ENCODE measurements at regions not wholly inside any gene's neighbourhood (a gene's known extent, or its start where the extent isn't known, plus 50 kb on each side); places are given as distances from the start of the nearest gene placed in this dataset.

DNA sequence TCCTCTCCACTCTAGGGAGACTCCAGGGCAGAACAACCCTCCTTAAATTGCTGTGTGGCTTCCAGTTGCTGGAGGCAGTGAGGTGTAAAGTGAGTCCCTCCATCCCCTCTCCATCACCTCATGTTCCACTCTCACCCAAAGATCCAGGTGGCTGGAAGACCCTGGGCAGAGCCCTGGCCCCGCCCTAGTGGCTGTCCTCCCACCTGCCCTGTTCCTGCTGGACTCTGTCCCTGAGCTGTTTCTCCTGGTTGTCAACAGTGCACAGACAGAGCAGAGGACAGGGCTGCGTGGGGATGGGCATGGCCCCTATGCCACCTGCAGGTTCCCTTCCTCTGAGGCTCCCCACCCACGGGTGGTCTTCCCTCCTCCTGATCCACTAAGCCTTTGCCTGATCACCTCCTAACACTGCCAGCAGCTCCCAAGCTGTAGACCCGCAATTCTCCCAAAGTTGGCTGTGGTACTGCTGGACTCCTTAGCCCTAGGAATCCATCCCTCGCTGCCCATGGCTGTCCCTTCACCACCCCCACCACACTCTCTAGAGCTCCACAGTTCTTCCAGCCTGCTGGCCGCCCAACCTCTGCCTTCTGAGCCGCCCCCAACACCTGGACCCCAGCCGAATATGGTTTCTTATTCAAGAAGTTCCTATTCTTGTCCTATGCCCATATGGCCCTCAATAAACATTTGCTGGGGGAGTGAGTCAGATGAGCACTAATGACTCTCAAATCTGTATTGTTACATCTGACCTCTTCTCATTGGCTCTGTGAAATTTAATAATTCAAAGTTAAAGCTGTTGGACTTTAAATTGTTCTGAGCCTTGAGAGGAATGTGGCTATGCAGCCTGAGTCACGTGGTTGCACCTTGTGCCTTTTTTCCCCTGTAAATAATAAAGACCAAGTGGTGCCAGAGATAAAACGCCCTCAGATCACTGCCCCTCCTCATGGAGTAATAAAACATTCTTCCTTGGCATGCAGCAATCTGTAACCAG lies 260.0 kb upstream of the HS6ST1 start:
- DNase-seq (ENCODE audit: low spot score): no peak

DNA sequence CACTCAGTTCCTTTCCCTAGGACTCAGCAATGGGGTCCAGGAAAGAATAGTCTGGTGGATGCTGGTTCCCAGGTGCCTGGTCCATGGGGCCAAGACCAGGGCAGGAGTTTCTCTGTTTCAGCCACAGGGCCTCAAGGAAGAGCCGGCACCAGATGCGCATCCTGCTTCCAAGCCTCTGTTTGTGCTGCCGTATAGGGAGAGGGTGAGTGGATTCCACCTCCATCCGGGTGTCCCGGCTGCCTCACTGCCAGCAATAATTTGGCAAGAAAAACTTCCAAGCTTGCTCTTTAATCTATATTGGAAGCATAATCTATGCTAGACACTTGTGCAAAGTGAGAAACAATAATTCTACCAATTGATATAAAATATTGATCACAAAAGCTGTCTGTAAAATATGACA lies 261.2 kb upstream of the HS6ST1 start:
- no peak for DNase-seq (ENCODE audit: low spot score)

DNA sequence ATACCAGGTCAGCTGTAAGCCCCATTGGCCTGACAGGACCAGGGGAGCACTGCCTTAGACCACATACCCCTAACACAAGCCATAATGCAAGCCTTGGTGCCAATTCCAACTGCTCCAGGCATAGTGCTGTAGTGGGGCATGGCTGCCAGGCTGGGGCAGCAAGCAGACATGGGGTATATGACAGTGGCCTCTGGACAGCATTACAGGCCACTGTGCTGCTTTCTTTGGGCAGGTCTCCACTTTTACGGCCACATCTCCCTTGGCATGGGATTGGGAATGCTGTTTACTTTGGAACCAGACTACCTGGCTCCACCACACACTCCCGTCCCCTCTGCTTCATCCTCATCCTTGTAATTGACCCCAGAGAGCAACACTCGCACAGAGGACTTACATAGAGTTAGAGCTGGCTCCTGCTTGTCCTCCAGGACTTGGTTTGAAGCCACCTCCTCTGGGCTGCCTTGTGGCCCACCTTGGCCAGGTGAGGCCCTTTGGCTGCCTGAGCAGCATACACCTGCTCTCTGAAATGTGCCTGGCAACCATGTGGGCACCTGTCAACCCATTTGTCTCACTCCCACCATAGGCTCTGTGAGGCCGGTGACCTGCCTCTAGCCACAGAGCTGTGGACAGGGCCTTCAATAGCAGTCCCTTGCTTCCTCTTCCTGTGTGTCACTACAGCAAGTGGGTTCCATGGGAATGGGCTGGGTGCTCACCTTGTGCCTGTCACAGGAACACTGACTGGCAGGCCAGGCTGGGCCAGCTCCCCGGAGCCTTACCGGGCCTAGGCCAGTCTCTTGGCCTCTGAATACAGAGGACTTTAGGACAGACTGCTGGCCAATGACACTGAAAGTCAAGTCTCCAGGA lies 262.6 kb upstream of the HS6ST1 start:
- no peak for DNase-seq (ENCODE audit: low spot score)

DNA sequence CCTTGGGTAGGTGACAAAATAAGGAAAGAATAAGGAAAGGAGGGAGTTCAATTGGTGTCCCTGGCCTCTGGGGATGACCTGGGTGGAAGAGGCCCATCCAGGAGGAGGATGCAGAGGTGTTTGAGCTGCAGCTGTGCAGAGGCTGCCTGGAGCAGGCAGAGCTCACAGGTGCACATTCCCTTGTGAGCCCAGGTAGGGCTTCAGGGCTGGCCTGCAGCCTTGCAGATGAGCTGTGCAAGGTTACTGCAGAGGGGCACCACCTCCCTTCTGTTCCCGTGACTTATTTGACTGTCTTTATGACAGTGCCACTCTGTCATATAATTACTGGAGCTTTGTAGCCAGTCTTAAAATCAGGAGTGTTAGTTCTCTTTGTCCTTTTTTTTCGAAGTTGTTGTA lies 263.2 kb upstream of the HS6ST1 start:
- no peak for DNase-seq (ENCODE audit: low spot score)

DNA sequence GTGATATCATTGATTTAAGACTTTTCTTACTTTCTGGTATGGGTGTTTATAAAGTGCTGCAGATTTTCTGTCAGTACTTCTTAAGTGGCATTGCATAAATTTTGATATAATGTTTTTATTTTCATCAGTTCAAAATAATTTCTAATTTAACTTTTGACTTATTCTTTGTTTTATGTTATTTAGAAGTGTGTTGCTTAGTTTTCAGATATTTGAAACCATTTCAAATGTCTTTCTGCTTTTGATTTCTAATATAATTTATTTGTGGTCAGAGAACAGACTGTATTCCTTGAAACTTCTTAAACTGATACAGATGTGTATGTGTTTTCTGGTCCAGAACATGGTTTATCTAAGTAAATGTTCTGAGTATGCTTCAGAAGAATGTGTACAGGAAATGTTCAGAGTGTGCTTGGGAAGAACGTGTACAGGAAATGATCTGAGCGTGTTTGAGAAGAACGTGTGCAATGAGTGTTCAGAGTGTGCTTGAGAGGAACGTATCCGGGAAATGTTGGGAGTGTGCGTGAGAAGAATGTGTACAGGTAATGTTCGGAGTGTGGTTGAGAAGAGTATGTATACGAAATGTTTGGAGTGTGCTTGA lies 265.7 kb upstream of the HS6ST1 start:
- DNase-seq (ENCODE audit: low spot score): no peak

DNA sequence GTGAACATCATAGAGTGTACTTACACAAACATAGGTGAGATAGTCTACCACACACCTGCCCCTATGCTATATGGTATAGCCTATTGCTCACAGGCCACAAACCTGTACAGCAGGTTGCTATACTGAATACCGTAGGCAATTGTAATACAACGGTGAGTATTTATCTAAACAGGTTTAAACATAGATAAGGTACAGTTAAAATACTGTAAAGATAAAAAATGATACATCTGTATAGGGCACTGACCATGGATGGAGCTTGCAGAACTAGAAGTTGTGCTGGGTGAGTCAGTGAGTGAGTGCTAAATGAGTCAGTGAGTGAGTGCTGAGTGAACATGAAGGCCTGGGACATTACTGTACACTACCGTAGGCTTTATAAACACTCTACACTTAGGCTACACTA lies 267.0 kb upstream of the HS6ST1 start:
- DNase-seq (ENCODE audit: low spot score): peak; percentile 49

DNA sequence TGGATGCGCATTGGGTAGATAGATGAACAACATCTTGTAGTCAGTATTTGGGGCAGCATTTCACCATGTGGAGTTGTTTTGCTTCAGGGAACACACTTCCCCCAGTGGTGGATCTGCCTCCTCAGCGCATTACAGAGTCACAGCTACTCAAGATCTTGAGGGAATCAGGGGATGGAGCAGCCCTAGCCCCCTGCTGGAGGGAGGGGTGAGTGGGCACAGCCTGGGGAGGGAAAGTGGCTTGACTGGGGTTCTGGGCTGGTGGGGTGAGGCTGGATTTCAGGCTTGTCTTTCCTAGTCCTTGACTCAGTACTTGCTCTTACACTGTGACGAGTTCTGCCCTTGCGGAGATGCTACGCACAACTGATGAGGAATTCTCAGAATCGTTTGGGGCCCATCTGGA lies 271.0 kb upstream of the HS6ST1 start:
- DNase-seq (ENCODE audit: low spot score): no peak

DNA sequence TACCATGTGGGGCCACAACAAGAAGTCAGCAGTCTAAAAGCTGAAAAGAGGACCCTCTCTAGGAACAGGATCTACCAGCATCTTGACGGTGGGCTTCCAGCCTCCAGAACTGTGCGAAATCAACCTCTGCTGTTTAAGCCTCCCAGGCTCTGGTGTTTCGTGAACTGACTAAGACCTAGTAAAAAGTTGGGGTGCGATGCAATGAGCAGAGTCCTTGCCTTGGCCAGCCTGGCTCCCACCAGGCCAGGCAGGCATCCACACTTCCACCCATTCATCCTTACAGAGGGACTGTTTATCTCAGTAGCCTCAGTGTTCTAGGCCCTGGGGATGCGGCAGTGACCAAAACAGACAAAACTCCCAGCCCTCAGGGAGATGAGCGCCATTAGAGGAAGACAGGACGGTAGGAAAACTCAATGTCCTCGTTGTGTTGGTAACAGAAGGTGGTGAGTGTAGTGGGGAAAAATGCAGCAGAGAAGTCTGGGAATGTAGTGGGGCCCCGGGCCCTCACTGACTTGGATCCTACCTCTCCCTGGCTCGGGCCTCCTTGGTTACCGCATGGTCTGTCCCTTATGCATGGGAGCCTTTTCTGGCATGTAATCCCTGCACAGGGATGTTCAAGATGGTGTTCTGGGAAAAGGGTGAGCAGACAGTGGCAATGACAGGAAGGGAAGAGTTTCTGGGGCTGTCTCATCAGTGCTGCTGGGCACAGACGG lies 271.8 kb upstream of the HS6ST1 start:
- DNase-seq (ENCODE audit: low spot score): no peak

DNA sequence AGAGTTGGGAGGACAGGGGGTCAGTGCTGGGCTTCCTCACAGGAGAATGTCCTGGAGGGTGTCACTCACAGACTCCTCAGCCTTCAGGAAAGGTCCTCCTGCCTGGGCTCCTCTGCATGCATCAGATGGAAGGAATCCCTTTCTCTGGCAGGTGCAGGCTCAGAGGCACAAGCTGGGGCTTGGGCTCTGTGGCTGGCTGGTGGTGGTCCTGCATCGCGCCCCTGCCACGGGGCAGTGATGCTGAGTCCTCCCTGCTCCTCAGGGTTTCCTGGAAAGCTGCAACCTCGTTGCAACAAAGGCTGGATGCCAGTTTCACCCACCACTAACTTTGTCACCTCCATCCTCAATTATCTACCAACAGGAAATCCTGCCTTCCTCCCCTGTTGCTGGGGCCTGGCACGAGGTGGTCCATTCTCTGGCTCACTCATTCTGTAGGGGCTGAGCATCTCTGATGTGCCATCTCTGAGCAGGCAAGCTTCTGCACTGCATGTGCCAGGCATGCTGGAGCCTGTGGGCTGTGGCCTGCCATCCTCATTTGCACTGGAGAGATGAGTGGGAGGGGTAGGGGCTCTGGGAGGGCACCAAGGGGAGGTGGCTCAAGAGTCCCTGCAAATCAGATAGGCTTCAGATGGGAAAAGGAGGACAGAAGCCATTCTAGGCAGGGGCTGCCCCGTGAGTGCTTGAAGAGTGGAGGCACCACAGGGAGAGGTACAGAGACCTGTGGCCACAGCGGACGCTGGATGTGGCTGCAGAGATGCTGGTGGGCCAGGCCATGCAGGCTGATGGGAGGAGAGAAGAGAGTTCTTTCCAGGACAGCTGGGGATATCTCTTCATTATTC lies 272.6 kb upstream of the HS6ST1 start:
- DNase-seq (ENCODE audit: low spot score): no peak

DNA sequence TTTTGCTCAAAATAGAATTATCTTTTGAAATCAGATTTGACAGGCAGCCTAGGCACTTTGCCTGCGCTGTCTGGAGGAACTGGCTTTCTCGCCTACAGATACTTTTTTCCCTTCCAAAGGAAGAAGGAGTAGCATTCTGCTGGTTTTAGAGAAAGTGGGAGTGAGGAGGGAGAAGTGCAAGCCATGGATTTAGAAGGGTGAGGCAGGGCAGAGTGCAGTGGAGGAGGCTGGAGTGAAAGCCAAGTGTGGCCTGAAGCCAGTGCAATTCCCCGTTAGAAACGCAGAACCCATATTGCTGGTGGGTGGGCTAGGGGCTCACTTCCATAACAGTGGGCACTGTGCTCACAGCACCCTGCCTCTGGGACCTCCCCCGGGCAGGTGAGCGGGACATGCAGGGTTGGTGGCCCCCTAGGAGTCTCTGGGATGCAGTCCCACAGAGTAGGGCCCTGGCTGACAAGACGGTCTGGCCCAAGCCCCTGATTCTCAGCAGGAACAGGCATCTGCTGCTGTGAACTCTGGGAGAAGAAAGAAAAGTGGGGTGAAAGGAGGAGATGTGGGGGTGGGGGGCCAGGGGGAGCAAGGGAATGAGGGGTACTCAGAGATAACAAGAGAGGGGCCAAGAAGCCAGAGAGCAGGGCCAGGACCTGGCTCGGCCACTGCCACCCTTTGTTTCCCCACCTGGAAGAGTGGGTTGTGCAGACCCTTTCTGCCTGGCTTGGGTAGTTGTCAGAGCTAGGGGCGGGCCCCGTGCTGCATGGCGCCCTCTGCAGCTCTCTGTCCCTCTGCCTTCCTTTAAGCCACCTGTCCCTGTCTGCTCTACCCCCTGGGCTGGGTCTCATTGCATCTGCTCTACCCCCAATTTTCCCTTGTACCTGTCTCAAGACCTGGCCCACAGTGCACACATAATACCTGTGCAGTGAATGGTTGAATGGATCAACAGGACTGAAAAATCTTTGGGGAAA lies 273.5 kb upstream of the HS6ST1 start:
- no peak for DNase-seq (ENCODE audit: low spot score)

DNA sequence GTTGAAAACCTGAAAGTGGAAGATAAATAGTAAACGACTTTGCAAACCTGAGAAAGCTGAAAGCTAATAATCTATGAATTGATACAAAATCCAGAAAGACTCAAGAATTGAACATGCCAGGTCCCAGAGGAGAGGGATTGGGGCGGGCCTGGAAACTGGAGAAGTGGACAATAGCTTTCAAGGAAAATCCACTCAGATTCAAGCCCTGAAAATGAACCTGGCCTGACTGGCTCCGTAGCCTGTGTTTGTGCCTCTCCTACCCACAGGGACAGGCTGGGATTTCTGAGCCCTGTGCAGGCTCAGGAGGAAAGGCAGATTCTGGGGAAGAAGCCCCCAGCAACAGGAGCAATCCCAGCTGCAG lies 274.8 kb upstream of the HS6ST1 start:
- no peak for DNase-seq (ENCODE audit: low spot score)

DNA sequence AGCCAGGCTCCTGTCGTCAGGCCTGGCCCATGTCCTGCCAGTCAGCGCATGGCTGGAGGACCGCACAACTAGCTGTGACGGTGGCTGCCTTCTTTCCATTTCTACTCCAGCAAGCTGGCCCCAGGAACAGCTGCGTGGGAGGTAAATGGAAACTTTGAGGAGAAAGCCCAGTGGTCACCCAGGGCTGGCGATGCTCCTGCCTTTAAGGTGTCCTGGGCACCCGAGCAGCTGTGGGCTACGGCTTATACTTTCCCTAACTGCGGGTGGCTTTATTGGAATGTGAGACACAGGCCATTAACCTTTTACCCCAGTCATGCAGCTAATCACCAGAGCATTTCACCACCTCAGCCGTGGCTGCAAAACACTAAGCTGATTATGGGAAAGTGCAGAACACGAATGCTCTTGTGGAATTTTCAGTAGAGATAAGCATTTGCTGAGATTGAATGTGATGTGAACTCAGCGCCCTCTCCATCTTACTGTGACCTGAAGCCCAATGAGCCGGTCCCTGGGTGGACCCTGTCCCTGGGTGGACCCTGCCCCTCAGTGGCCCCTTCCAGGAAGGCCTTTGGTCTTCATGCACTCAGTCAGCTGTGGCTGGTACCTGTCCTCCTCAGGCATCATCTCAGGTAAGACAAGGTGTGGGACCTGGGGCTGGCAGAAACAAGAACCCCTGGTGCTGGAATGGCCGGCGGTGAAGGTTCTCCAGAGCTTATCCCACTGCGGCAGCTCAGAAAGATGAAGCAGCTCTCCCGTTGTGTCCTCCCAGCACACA lies 275.4 kb upstream of the HS6ST1 start:
- DNase-seq (ENCODE audit: low spot score): peak; percentile 84

DNA sequence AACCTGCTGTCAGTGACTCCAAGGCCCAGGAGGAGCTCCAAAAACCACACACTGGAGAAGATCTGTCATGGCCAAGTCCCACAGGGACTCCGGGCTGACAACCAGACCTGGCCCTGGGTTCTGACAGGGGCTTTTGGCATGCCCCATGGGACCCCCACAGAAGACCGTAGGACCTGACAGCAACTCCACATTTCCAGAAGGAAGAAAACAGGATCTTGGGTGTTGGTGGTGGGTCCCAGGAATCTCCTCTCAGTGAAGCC lies 275.9 kb upstream of the HS6ST1 start:
- no peak for DNase-seq (ENCODE audit: low spot score)

DNA sequence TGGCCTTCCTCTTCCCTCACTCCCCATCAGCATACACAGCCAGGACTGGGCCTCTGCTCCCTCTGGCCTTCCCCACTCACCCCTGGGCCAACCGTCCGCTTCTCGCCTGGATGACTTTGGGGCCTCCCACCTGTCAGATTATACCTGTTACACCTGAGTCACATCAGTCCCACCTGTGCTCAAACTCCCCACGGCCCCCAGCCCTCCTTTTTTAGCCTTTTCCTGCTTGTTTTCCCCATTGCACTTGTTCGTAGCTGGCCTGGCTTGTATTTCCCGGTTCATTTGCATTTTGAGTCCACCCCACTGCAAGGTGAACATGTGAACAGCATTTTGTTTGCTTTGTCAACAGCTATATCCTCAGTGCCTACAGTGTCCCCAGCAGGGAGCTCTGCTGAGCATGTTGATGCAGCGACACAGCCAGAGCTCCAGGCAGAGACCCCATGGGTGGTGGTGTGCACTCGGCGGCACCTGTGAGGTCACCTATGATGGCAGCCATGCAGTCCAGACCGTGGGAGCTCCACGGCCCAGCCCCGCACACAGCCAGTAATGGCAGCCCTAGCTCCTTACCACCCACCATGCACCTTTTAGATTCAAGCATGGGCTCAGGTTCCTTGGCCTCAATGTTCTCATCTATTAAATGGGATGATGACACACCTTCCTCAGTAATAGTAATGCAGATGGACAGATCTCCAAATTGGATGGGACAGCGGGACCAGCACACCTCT lies 276.4 kb upstream of the HS6ST1 start:
- DNase-seq (ENCODE audit: low spot score): no peak

DNA sequence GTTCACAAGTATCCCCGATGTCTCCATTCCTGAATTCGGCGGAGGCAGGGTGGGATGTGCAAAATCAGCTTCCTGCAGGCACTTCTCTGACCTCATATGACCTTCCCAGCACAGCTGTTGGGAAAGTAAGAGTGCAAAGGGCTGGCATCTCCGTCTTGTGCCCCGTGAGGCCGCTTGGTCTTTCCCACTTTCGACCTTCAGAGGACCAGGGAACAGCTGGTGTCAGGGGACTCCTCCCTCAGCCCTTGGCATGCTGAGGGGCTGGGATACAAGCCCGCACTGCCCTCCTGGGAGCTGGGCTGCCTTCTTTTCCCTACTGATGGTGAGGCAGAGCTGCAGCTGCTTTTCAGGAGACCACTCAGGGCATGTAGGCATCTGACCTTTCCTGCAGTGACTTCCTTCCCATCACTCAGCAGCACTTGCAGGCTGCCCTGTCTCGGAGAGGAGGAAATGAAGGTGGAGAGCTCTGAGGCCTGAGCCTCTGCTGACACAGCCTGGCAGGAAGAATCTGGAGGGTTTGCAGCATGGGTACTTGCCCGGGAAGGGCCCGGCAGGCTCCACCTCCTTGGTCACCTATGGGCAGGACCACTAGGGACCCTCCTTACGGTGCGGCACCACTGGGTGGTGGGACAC lies 277.2 kb upstream of the HS6ST1 start:
- no peak for DNase-seq (ENCODE audit: low spot score)

DNA sequence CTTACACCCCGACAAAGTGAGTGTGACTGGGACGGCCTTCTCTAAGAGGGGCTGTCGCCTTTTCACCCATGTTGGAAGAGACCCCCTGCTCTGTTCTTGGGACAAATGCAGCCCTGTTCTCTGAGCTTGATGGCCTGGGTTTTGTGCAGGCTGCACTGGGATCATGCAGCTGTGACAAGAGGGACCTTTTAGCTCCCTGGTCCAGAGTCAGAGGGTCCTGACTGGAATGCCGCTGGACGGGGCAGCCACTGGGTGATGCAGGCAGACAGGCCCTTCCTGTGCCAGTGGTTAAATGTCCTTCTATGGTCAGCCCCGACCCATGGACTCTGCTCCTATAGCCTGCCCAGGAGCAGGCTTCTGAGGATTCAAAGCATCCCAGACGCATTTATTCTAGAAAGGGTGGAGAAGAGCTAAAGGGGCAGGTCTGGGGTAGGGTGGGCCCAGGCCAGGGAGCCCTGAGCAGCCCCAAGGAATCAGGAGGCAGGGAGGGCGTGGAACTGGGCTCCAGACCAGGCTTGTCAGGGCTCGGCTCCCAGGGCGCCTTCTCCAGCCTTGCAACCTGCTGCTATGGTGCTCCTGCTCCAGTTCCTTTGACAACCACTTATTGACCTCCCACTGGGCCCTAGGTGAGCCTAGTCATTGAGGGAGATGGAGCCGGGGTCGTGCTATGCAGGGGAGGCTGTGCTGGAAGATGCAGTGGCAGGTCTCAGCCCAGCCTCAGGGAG lies 277.9 kb upstream of the HS6ST1 start:
- DNase-seq (ENCODE audit: low spot score): no peak

DNA sequence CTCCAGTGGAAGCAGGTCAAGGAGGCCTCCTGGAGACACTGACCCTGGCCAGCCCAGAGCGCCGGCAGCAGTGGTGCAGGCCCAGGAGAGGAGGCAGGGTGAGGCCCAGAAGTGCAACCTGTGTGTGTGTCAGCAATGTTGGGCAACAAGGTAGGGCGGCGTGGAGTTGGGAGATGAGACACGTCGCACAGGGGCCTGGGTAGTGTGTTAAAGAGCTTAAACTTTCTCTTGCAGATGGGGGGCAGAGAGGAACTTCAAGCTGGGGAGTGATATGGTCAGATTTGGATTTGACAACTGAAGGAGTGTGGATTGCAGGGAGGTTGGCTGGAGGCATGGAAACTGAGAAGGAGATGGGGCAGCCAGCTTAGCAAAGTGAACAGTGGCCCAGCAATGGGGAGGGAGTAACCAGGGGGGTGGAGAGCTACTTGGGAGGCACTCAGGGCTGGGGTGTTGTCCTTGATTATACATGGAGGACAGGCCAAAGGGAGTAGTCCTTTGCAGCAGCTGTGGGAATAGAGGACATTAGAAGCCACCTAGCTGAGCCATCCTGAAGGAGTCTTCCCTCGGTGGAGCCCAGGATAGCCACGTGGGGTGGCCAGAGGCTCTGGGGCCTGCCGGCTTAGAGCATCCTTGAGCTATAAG lies 278.6 kb upstream of the HS6ST1 start:
- no peak for DNase-seq (ENCODE audit: low spot score)
